Left ventricle myocardium inferior (tissue), 1 donor: ENCODE measurements at regions not wholly inside any gene's neighbourhood (a gene's known extent, or its start where the extent isn't known, plus 50 kb on each side); places are given as distances from the start of the nearest gene placed in this dataset.

Source experiments
- DNase-seq: peaks from one replicate; pipeline ENCODE4 v3.0.0-alpha.2; 2020
- H3K27ac ChIP-seq: fragments of 200-600 bp; replicated peaks from 2 replicates; pipeline ENCODE4 v1.8.0; 2021
- H3K27me3 ChIP-seq: fragments of 200-600 bp; 2 replicates; pipeline ENCODE4 v1.8.0; 2021; ENCODE audit warnings: low read depth
- H3K36me3 ChIP-seq: fragments of 200-600 bp; 2 replicates; pipeline ENCODE4 v1.8.0; 2021
- H3K4me1 ChIP-seq: fragments of 200-600 bp; 2 replicates; pipeline ENCODE4 v1.8.0; 2021
- H3K4me3 ChIP-seq: fragments of 200-600 bp; 2 replicates; pipeline ENCODE4 v1.8.0; 2021; ENCODE audit warnings: mild to moderate bottlenecking, moderate library complexity
- H3K9me3 ChIP-seq: fragments of 200-600 bp; replicated peaks from 2 replicates; pipeline ENCODE4 v1.8.0; 2021
- CTCF ChIP-seq: fragments of 200-600 bp; IDR thresholded peaks from 2 replicates; pipeline ENCODE4 v1.8.0; 2021; ENCODE audit warnings: antibody characterized with exemption, mild to moderate bottlenecking, borderline replicate concordance
- intact Hi-C: fragments of 100-400 bp; cut with micrococcal nuclease; formaldehyde crosslinking; loops from one replicate; pipeline ENCODE4 v1.11.0; 2022
- donor health status: DM: no; HTN: yes; CAD: no; lungs with severe emphysema.

GRCh38 chr7:31413766-31414165 is 73.2 kb upstream of the NEUROD6 start:
- no peak for DNase-seq
- intact Hi-C loops: no loop called here
- Histone ChIP-seq H3K27me3 (peaks cover 42% of the 10 kb centered on the region), H3K27ac (no peak overlapping the region), H3K9me3 (no peaks in the 10 kb centered on the region), H3K4me3 (no peak overlapping the region), H3K36me3 (no peaks in the 10 kb centered on the region), H3K4me1 (no peaks in the 10 kb centered on the region)
- TF ChIP-seq CTCF: no peak

- no peak overlapping the region for H3K27ac ChIP-seq
- intact Hi-C loops: no loop called here
Measured at GRCh38 chr7:31416381-31416870, 75.9 kb upstream of the NEUROD6 start.

GRCh38 chr7:31418928-31419327 is 78.4 kb upstream of the NEUROD6 start:
- no peak for TF ChIP-seq CTCF
- no peak overlapping the region for H3K4me3 ChIP-seq
- intact Hi-C loops: no loop called here
- H3K36me3 ChIP-seq: no peaks in the 10 kb centered on the region
- H3K9me3 ChIP-seq: no peaks in the 10 kb centered on the region
- H3K4me1 ChIP-seq: no peaks in the 10 kb centered on the region
- DNase-seq: no peak
- H3K27ac ChIP-seq: no peak overlapping the region
- peaks cover 70% of the 10 kb centered on the region for H3K27me3 ChIP-seq

More at GRCh38 chr7:31416381-31416870, 75.9 kb upstream of the NEUROD6 start:
- H3K4me3 ChIP-seq: no peak overlapping the region
- no peaks in the 10 kb centered on the region for H3K4me1 ChIP-seq
- TF ChIP-seq CTCF: no peak
- H3K9me3 ChIP-seq: no peaks in the 10 kb centered on the region
- DNase-seq: no peak
- H3K36me3 ChIP-seq: no peaks in the 10 kb centered on the region
- H3K27me3 ChIP-seq: peaks cover 67% of the 10 kb centered on the region

GRCh38 chr7:31419505-31420055 is 79.1 kb upstream of the NEUROD6 start:
- peaks cover 75% of the 10 kb centered on the region for H3K27me3 ChIP-seq
- TF ChIP-seq CTCF: no peak
- no peak overlapping the region for H3K27ac ChIP-seq
- H3K4me3 ChIP-seq: no peak overlapping the region
- no peaks in the 10 kb centered on the region for H3K36me3 ChIP-seq
- intact Hi-C loops: no loop called here
- H3K4me1 ChIP-seq: no peaks in the 10 kb centered on the region
- no peaks in the 10 kb centered on the region for H3K9me3 ChIP-seq
- DNase-seq: no peak

GRCh38 chr7:31420948-31421347 is 80.4 kb upstream of the NEUROD6 start:
- intact Hi-C loops: no loop called here
- DNase-seq: no peak
- Histone ChIP-seq H3K9me3 (no peaks in the 10 kb centered on the region), H3K36me3 (no peaks in the 10 kb centered on the region), H3K4me1 (no peaks in the 10 kb centered on the region), H3K27me3 (peaks cover 80% of the 10 kb centered on the region), H3K4me3 (no peak overlapping the region), H3K27ac (no peak overlapping the region)
- TF ChIP-seq CTCF: no peak
